Stimulated activated CD8-positive, alpha-beta memory T cell treated with anti-CD3 and anti-CD28 coated beads, Interleukin-4, amount 100 ng/mL, for 4 hours (primary cell): ENCODE measurements at regions not wholly inside any gene's neighbourhood (a gene's known extent, or its start where the extent isn't known, plus 50 kb on each side); places are given as distances from the start of the nearest gene placed in this dataset.

Experiments
- DNase-seq, 2 donors: peaks; one replicate each; pipeline ENCODE4 v3.0.0-alpha.2; 2020; ENCODE audit warnings: low read depth in 2 of 2, low spot score in 1 of 2

DNA sequence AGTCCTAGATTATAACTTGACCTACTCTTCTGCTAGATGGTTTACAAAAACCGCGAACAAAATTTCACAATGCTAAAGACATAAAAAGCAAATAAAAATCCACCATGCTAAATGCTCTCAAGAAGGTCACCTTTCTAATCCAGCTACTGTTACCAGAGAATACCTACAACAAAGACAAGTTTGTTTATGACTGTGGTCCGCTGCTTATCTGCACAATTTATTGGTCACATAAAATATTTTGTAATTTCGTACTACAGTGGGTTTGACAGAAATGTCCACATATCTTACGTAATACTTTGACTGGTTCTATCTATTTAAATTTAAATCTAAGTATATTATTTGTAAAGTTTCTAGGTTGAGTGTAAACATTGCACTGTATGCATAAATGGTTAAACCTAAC lies 257.6 kb upstream of the ZNF608 start:
- DNase-seq: no peak

DNA sequence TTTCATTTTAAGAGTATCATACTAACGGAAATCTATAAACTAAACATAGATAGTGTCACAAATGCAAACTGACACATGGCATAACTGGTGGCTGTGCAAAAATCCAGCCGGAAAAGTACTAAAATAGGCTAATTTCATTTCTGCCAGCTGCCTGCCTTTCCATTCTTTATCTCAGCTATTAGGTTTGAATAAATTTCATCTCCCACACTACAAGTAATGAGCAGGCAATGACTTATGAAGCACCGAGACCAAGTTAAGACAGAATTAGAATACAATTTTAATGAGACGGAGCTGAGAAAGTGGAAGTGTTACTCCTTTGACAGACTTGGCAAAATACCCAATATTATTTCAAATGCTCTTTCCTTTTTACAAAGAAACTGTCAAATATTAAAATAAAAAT lies 258.8 kb upstream of the ZNF608 start:
- DNase-seq: no peak

DNA sequence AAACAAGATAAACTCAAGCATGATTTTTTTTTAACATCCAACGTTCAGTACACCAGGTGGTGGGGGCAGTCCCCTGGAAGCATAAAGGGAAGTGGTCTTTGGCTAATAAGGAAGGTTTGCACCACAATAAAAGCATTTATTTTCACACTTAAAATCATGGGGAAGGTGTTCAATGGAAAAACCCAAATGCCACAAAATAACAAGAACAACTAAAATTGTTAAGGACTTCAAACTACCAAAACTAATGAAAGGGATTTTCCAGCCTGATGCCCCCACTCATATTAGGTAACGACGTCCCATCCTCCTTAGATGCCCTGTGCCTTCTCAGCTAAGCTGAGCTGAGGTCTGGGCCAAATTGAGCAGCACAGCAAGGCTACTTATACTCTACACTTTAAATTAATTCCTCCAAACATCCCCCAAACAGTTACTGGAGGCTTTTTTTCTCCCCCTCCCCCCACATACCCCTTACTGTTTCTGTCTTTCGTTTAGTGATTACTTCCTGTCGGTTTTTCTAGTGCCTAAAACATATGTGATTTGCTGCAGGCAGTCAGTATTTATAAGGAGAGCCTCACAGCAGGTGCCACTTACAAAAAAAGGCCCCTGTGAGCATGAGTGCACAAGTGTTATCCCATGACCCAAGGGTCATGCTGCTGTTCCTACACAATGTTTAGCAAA lies 259.7 kb upstream of the ZNF608 start:
- no peak for DNase-seq

DNA sequence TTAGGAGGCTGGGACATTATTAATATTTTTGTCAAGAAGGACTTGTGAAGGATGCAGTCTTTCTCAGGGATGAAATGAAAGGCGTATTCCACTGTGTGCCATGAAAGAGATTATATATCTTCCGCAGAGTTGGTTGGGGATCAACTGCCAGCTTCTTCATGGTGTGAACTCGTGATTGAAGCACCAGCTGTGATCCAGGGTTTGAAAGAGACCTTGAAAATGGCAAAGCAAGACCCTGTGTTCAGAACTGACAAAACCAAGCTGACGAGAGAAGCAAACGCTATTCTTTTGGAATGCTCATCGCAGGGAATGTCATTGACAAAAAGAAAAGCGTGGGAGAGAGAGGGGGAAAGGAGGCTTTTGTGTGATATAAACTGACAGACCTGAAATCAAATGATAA lies 263.9 kb upstream of the ZNF608 start:
- no peak for DNase-seq

DNA sequence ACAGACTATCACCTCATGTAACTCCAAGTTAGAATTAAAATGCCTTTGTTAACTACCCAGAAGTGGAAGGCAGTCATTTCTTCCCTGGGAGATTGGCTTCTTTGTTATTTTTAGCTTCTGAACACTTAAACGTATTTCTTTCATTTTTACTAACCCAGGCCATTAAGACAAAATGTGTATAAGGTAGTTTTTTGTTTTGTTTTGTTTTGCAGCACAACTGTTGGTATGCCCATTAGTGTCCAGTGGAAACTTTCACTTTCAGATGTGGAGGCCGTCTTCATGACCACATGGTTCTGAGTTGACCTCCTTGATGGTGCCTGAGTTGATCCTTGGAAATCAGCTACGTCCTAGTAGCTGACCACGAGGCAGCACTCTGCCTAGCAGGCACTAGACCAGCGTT lies 264.6 kb upstream of the ZNF608 start:
- no peak for DNase-seq

DNA sequence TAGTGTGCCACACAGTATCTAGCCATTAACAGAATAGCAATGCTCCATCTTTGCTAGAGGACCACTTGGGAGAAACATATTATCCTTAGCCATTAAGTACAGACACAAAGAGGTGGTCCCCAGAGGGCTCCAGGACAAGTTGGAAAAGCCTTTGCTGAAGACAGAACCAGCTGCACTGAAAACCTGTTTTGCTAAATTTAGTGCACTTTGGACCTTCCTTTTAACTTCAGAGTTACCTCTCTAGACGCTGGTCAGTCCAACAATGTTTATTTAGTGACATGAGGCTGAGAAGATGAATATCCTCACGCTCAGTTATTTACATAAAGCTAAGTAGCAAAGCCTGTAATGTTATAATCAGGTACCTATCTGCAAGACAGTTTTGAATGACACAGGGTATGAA lies 265.0 kb upstream of the ZNF608 start:
- no peak for DNase-seq

DNA sequence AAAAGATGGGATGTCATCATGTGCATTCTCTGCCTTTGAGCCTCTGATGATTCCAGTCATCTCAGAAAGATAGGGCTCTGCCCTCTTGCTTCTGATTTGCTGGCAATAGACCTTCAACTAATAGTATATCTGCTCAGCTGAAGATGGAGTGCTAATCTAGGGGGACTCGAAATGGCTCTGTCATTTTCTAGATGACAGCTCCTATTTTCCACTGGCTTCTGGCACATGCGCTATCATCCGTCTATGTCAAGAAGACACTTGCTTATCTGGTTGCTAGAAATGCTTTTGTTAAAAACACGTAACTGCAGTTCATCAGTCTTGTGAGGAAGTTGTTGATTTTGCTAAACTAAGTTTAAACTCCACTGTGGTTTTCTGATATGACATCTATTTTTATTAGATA lies 265.5 kb upstream of the ZNF608 start:
- DNase-seq: no peak

DNA sequence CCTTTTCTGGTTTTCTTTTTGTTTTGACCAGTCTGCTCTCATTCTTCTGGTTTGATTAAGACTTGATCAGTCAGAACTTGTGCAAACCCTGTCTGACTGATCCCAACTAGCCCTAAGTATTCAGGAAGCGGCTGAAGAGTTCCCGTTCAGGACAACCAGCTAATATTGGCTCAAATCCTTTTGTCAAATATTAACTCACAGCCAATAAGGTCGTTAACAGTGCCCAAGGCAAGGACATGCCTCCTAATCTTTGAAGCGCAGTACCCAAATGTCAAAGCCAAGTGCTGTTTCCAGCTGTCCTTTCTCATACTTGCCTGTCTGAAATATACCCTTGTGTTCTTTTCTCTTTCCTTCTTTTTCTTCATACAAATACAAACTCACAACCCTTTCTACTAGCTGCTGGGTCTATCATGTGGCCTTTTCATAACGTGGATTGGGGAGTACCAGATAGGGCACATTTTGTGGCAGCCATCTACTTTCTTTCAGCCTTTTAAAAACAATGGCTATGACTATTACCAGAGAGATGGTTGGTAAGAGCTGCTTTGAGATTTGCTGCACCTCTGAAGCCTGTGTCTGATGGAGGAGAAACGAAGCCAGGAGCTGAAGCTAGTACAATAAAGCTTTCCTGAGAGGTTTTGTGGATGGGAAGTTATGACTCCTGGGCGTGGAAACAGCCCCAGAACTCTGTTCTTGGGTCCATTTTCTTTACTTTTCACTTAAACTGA lies 266.4 kb upstream of the ZNF608 start:
- no peak for DNase-seq

DNA sequence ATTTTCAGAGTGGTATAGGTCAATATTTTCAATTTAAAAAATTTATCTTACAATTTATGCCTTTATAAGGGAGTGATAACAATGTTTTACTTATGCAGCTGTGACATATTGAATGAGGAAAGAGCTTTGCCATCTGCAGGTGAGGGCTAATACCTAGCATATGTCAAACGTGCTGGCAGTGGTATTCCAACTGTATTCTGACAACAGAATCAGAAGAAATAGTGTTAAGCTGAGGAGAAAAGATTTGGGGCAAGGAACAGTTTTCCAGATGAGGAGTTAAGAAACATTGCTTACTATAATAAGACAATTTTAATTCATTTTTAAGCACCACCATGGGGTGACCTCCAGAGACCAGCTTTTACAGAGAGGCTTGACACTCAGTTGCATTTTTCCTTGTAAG lies 267.8 kb upstream of the ZNF608 start:
- DNase-seq: no peak

DNA sequence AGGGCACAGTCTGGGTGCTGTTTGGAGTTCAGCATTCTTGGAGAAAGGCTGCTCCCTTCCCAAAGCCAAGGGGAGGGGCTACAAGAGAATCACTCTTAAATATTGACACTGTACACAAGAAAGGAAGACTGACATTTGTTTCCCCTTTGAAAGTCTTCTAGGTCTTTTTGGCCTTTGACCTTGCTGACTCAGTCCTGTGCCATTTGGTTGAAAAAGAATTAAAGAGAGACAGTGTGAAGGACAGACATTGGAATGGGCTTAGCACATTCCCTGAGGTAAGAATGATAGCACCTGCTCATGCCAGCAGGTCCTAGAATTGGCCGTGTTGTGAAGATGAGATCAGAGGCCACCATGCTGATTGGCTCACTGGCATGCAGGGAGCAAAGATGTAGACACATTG lies 271.4 kb upstream of the ZNF608 start:
- DNase-seq: no peak

DNA sequence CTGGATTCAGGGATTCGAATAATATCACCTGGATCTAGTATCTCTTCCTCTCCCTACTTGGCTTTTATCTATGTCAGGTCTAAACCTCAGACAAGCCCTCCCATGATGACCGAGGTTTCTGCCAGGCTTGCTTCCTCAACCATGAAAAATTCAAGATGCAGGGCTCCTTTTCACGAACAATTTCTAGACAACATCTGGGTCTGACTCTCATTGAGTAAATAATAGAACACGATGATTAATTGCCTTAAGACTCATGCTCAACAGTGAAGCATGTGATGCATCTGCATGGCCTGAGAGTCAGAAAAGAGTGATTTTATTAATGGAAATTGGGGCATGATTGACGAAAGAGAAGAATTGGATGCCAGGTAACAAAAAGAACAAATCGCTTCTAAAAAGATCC lies 277.2 kb upstream of the ZNF608 start:
- no peak for DNase-seq

DNA sequence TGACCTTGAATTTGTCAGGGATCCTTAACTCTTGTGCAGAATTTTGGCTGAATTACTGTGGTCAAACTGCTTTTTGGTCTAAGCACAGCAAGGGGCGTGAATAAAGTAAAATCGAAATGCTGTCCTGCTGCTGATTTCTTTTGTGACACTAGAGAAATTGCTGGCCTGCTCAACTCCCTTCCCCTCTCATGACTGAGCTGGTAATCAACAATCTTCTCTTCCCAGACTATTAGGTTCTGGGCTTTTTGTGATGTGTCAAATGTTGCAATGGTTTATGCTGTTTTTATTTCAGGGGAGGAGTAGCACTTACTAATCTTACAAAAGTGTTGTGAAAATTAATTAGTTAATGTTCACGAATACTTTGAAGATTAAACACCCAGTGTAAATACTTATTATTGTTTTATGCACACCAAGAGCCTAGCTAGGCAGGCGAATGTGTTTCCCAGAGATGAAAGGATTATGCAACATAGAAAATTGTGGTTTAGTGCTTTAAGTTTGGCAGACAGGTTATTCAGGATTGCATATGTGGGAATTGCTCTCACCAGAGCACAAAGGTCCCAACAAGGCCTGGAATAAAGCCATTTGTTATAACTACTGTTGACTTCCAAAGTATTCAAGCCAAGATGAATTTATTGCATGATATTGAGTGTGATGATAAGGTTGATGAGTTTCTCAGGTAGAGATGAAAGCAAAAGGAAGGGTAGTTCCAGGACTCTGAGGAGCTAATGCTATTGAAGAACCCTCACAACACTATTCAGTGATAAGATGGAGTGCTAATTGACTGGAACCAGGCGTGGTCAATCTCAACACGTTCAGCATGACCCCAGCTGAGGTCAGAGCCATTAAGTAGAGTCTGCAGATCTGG lies 280.7 kb upstream of the ZNF608 start:
- DNase-seq: no peak

DNA sequence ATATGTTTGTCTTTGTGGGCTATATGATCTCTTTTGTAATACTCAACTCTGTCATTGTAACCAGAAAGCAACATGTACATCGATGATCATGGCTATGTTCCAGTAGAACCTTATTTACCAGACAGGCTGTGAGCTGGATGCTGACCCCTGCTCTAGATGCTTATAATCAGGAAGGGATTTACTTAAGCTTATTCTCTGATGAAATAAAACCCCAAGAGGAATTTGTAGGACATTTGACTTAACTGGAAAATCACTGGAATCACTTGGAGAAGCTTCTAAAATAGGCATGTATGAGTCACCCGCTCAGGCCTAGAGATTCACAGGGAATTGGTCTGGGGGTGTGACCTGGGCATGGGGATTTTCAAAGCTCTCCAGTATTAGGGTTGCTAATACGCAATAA lies 285.8 kb upstream of the ZNF608 start:
- no peak for DNase-seq

DNA sequence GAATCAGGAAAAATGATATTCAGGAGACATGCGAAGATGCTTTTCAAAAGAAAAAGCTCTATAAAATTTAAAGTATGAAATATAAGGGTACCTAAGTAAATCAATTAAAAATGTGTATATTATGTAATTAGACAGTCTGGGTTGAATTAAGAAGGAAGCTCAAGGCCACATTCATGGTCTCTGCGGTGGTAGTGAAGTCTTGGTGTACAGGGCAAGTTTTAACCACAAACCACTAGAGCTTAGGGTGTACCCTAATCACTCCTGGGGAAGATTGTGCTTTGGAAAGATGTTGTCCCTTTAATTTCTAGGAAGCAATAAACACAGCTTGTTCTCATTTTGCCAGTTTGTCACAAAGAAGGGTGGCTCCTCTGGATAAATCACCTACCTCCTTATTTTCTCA lies 287.2 kb upstream of the ZNF608 start:
- no peak for DNase-seq

DNA sequence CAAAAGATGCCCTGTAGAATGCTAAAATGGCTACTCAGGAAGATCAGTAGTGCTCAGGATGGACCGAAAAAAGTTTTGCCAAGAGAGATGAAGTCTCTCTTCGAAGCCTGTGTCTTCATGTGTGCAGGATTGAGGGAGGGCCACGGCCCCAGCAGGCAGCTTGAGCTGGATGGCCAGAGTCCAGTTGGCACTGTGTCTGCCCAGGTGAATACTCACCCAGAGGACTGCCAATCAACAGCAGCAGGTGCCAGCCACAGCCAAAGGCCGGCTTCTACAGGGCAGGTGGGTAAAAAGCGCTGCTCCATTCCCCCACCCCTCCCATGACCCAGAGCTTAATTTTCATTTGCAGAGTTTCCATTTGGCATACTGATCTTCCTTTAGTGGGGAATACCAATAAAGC lies 287.9 kb upstream of the ZNF608 start:
- DNase-seq: no peak

DNA sequence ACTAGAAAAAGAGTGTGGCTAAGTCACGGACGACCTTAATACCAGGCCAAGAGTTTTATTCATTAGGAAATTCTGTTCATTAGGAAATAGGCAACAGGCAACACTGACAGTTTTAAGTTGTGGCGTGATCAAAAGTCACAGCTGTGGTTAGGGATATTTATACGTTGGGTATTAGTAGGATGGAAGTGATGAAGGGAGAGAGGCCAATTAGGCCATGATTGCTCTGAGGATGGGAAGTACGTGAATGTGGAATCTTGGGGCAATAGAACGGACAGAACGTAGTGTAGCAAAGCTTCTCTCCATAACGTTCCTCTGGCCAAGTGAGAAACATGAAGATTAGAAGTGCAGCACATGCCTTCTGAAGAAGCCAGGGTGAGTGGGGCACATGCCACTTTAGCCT lies 290.1 kb upstream of the ZNF608 start:
- DNase-seq: no peak

DNA sequence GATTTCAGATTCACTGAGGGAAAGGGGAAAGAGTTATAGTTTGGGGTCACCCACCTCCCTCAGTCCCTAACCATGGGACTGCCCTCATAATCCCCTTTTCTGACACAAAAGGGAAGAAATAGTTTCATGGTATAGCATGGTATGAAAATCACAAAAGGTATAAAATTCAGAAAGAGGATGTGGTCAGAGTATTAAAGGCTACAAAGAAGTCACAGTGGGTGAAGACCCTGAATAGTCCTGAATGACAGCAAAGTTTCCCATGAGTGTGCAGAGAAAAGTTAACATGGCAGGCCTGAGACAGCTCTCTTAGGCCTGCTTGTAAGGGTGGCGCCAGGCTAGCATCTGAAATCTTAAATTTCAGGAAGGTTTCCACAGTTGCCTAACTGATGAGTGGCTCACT lies 290.6 kb upstream of the ZNF608 start:
- DNase-seq: no peak

DNA sequence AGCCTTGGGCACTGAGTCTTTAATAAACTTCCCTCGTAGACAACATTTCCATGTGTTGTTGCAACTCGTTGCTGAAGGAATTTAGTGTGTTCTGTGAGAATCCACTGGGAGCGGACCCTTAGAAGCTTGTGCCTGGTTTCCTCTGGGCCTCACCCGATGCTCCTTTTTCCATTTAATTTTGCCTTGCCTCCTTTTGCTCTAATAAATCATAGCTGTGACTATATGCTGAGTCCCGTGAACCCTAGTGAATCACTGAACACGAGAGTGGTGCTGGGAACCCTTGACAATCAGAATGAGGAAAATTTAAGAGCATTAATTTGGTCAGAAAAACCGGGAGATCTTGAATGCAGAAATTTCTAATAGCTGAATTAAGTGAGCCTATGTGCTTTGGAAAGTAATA lies 291.1 kb upstream of the ZNF608 start:
- no peak for DNase-seq

DNA sequence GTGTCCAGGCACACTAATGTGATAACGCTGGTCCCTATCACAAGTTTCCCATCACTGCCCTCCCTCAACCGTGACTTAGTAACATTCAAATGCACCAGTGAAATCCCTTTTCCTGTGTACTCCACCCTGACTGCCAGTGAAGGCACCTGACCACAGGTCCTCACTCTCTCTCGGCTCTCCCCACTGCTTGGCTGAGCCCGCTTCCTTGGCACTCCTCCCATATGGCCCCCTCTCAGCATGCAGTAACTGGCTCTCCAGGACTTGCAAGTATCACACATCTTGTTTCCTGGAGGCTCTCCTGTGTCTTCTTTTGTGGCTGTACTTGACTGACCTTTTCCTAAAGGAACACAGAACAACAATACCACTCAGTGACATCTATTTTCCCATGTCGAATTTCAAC lies 292.0 kb upstream of the ZNF608 start:
- no peak for DNase-seq

DNA sequence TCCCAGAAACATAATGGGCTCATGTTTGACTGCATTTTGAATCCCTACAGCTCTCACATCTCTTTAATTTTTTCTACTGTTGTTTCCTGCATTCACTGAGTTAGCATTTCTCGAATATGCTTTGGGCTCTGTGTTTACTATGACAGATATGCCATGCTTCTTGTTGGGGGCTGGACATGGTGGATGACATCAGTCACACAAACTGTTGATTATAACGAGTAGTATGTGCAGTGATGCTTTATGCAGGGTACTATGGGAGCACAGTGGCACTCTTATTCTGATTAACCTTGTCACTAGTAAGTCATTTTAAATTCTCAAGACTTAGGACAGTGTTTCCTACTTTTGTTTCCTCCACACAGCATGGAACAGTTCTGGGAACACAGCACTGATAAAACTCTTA lies 295.4 kb upstream of the ZNF608 start:
- no peak for DNase-seq

DNA sequence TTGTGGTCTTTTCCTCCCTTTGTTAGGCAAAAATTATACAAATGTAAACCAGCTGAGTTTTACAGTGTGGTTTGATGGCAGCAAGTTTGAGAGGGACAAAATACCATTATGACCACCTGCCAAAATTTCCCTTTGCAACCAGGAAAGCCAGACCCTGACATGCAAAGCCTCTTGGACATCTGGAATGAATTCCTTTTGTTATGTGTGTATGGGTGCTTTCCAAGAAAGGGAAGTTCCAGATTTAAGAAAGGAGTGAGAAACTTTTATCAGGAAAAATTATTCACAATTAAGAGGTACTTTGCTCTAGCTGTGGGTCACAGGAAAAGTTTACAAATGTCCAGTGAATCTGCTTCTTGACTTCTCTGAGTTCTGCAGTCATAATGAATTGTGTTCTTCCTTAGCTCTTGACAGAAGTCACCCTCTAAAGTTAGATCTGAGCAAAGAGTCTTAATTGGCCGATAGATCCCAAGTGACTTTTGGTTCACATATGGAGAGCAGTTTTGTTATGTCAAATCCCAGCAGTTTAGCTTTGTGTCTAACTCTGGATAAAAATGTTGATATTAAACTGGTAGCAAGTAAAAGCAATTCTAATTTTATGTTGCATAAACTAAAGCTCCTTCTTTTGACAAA lies 295.9 kb upstream of the ZNF608 start:
- DNase-seq: no peak
